Adrenal gland (tissue), 9 donors: ENCODE measurements at regions not wholly inside any gene's neighbourhood (a gene's known extent, or its start where the extent isn't known, plus 50 kb on each side); places are given as distances from the start of the nearest gene placed in this dataset.
"Not testable (repeated sequence)": the region's sequence is repeated elsewhere in the genome, so short reads cannot be mapped to it uniquely, and the experiment has no call there.

Source experiments
- DNase-seq, 7 donors: peaks; one replicate each; pipeline ENCODE4 v3.0.0-alpha.2; 2019 to 2020
- H3K27ac ChIP-seq, 5 donors: fragments of 200-600 bp; sonication (generic) in 4 of 5; 1 replicate in 3 of 5; 2 replicates in 2 of 5; pipeline versions ENCODE4 v1.5.1 to v1.8.0; 2016 to 2020; ENCODE audit warnings: mild to moderate bottlenecking in 1 of 5
- H3K27me3 ChIP-seq: fragments of 200-600 bp; 2 replicates; pipeline ENCODE4 v1.8.0; 2021
- H3K36me3 ChIP-seq, 2 donors: fragments of 200-600 bp; replicated peaks in 1 of 2; 1 replicate in 1 of 2; 2 replicates in 1 of 2; pipeline versions ENCODE4 v1.5.1 to v1.8.0; 2018 to 2022
- H3K4me1 ChIP-seq, 2 donors: fragments of 200-600 bp; replicated peaks in 1 of 2; 1 replicate in 1 of 2; 2 replicates in 1 of 2; pipeline versions ENCODE4 v1.5.1 to v1.8.0; 2018 to 2021
- H3K4me3 ChIP-seq, 4 donors: fragments of 200-600 bp; sonication (generic) in 3 of 4; one replicate each; pipeline ENCODE4 v1.5.1; 2016 to 2018
- H3K9me3 ChIP-seq, 3 donors: fragments of 200-600 bp; sonication (generic) in 1 of 3; replicated peaks in 1 of 3; 1 replicate in 2 of 3; 2 replicates in 1 of 3; pipeline versions ENCODE4 v1.5.1 to v1.8.0; 2016 to 2021
- POLR2A ChIP-seq, 2 donors: fragments of 450-650 bp; IDR thresholded peaks; one replicate each; pipeline ENCODE4 v1.6.1; 2017; ENCODE audit warnings: antibody characterized with exemption in 2 of 2, mild to moderate bottlenecking in 2 of 2, moderate library complexity in 1 of 2
- WGBS, 4 donors: extraction: QIAGEN DNeasy Blood & Tissue Kit in 2 of 4; methylation state at CpG; one replicate each; pipeline versions ENCODE4 v1.1.5 to v1.1.7; 2013 to 2017; 5-methylcytosine and 5-hydroxymethylcytosine counted together
- intact Hi-C, 2 donors: fragments of 100-400 bp; cut with DNase I; formaldehyde crosslinking; loops; one replicate each; pipeline versions ENCODE4 v1.14.1 to v1.15.0; 2022 to 2023
- TF ChIP-seq, protein P1 (sequence below), 6 experiments: fragments of 450-650 bp in 4 of 6; fragments of 200-600 bp in 2 of 6; sonication (generic) in 1 of 6; IDR thresholded peaks; 1 replicate in 5 of 6; 2 replicates in 1 of 6; pipeline versions ENCODE4 v1.5.1 to v1.8.0; 2016 to 2021; ENCODE audit warnings: antibody characterized with exemption in 6 of 6, mild to moderate bottlenecking in 2 of 6, moderate library complexity in 1 of 6
- donor health status: healthy with polysubstance abuse.
- donor health status: Bipolar disorder and iron deficiency.
- donor health status: DM: yes; HTN: yes; CAD: no.
- donor health status: DM: no; HTN: no; CAD: no.
- donor health status: DM: no; HTN: no; CAD: no.

DNA sequence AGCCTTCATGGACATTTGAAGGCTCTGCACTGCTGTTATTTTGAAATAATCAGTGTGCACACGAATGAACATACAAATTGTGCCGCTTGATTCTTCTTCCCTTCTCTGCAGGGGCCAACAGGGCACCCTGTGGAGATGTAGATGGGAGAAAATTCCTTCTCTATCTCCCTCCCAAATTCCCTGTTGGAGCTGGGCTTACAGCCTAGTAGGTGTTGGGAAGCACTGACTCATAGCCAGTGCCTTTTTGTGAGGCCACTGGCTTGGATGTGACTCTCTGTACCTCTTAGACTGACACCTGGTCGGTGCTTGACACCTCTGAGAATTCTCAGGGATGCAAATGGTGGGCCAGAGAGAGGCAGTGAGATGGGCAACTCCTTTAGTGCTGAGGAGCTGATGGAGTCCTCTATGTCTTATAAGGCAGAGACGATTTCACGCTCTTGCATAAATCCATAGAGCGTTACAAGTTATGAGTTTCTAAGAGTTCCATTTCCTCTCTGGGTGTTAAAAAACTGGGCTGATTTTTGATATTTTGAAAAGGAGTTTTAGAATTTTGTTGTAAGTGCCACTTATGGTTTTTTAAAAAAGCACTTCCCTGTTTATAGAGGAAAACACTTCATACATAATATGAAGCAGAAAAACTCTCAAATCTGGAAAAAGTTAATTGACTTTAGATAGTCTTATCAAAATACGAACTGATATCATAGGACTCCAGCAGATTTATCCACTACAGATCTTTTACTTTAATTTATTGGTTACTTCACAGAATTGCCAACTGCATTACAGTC, 89.8 kb upstream of the MAP3K7 start:
- H3K36me3 ChIP-seq, result no peaks in the 10 kb centered on the region
- WGBS, 4 donors, result 61 to 65% (median 64%) methylated on average over 7 of the region's 7 CpGs
- intact Hi-C loops, result no loop called here

DNA sequence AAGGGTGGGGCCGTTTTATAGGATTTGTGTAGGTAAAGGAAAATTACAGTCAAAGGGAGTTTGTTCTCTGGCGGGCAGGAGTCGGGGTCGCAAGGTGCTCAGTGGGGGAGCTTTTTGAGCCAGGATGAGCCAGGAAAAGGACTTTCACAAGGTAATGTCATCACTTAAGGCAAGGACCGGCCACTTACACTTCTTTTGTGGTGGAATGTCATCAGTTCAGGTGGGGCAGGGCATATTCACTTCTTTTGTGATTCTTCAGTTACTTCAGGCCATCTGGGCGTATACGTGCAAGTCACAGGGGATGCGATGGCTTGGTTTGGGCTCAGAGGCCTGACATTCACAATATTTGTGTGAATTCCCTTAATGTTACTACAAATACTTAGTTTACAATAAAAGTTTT, 88.2 kb upstream of the MAP3K7 start:
- H3K27me3 ChIP-seq, intact Hi-C loops, H3K4me3 ChIP-seq, H3K27ac ChIP-seq, H3K36me3 ChIP-seq, H3K4me1 ChIP-seq, DNase-seq, H3K9me3 ChIP-seq: not testable (repeated sequence)
- 70 to 93% (median 81%) methylated on average over 4 to 8 of the region's 8 CpGs for whole genome bisulfite sequencing, 4 donors

More for the DNA sequence above, 89.8 kb upstream of the MAP3K7 start:
- no peaks in the 10 kb centered on the region for H3K9me3 ChIP-seq
- no peaks in the 10 kb centered on the region for H3K27me3 ChIP-seq
- H3K4me1 ChIP-seq, result no peaks in the 10 kb centered on the region
- DNase-seq, result no peak
- no peak overlapping the region for H3K27ac ChIP-seq
- no peak for TF ChIP-seq POLR2A (IDR thresholded peaks at IDR 0.05)
- TF ChIP-seq, protein P1, sequence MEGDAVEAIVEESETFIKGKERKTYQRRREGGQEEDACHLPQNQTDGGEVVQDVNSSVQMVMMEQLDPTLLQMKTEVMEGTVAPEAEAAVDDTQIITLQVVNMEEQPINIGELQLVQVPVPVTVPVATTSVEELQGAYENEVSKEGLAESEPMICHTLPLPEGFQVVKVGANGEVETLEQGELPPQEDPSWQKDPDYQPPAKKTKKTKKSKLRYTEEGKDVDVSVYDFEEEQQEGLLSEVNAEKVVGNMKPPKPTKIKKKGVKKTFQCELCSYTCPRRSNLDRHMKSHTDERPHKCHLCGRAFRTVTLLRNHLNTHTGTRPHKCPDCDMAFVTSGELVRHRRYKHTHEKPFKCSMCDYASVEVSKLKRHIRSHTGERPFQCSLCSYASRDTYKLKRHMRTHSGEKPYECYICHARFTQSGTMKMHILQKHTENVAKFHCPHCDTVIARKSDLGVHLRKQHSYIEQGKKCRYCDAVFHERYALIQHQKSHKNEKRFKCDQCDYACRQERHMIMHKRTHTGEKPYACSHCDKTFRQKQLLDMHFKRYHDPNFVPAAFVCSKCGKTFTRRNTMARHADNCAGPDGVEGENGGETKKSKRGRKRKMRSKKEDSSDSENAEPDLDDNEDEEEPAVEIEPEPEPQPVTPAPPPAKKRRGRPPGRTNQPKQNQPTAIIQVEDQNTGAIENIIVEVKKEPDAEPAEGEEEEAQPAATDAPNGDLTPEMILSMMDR (IDR thresholded peaks at IDR 0.05), result no peak
- H3K4me3 ChIP-seq, result no peak overlapping the region

DNA sequence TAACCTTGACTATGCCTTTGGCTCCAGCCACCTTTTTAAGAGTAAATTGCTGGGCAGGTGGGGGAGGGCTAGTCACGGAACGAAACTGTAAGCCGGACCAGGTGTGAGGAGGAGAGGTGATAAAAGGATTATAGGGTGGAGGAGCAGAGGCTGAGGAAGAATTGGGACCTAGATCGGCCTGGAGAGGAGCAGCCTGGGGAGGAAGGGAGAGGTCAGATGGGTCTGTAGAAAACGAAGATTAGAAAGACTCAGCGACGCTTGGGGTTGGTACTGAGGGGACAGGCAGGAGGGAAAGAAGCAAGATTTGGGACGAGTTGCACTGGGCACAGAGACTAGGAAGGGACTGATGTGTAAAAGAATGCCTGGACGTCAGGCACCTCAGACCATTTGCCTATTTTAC, 87.2 kb upstream of the MAP3K7 start:
- H3K27ac ChIP-seq, H3K36me3 ChIP-seq, H3K4me3 ChIP-seq, DNase-seq, H3K4me1 ChIP-seq, H3K9me3 ChIP-seq, intact Hi-C loops, H3K27me3 ChIP-seq: not testable (repeated sequence)
- 55 to 69% (median 61%) methylated on average over 6 to 9 of the region's 9 CpGs for WGBS, 4 donors

DNA sequence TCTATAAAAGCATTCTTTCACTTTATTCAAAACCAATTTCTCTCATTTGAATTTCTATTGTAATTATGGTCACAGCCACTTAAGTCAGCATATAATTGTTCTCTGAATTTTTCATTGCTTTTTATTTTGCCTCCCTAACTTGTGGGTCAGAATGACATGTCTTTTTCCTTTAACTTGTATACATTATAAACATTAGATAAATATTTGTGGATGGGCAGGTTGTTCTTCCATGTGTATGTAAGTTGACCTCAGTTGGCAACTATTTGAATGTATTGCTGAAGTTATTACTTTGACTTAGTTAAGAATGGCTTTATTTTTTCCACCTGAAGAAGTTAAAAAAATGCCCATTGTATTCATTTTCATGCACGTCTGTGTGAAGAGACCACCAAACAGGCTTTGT, 83.0 kb upstream of the MAP3K7 start:
- intact Hi-C loops, result no loop called here
- H3K4me3 ChIP-seq, result no peak overlapping the region
- H3K27ac ChIP-seq, result no peak overlapping the region
- no peak for TF ChIP-seq POLR2A (IDR thresholded peaks at IDR 0.05)
- TF ChIP-seq, protein P1 (IDR thresholded peaks at IDR 0.05), result no peak
- no peaks in the 10 kb centered on the region for H3K27me3 ChIP-seq
- 63 to 86% (median 73%) methylated on average over 1 of the region's 1 CpG for WGBS, 4 donors
- H3K36me3 ChIP-seq, result no peaks in the 10 kb centered on the region
- H3K9me3 ChIP-seq, result no peaks in the 10 kb centered on the region
- no peak for DNase-seq
- H3K4me1 ChIP-seq, result no peaks in the 10 kb centered on the region

DNA sequence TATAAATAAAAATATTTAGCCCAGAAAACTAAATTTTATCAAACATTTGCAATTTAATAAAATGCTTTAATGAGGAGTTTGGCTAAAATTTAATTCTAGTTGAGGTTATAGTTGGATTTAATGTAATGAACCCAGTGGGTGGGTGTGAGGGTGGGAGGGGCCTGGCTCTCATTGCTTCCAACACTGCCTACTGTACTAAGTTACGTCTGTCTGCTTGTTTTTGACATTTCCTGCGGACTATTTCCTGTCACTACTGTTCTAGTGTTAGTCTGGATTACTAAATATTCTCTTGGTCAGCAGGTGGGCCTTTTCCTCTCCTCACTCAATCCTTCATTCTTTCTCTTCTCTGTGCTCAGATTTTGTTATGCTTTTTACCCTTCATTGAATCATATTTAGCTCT, 82.5 kb upstream of the MAP3K7 start:
- Histone ChIP-seq H3K27me3 (no peaks in the 10 kb centered on the region), H3K4me1 (no peaks in the 10 kb centered on the region), H3K36me3 (no peaks in the 10 kb centered on the region), H3K4me3 (no peak overlapping the region), H3K9me3 (no peaks in the 10 kb centered on the region), H3K27ac (no peak overlapping the region)
- intact Hi-C loops, result no loop called here
- WGBS, 4 donors, result 53 to 73% (median 68%) methylated on average over 2 of the region's 2 CpGs
- no peak for DNase-seq
- no peak for TF ChIP-seq POLR2A (IDR thresholded peaks at IDR 0.05)
- TF ChIP-seq, protein P1 (IDR thresholded peaks at IDR 0.05), result no peak
